ENCODE measurements at regions not wholly inside any gene's neighbourhood (a gene's known extent, or its start where the extent isn't known, plus 50 kb on each side); places are given as distances from the start of the nearest gene placed in this dataset.

DNA sequence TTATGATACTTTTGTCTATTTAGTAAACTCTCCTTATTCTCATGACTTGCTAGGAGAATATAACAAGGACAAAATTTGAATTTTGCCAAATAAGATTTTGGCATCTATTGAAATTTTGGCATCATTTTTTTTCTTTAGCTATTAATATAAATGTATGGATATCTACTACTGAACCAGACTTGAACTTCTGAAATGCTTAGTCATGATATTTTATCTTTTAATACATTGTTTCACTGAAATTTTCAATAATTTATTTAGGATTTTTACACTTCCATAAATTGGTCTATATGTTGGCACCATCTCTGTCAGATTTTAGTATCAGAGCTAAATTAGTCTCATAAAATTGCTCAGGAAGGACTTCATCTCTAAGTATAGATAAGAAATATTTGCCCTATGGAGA, 149.8 kb downstream of the CYP26B1 start:
- Histone ChIP-seq H3K9ac (ENCODE audit: low read length) (no peak overlapping the region), H3K36me3 (ENCODE audit: control insufficient read depth, insufficient read depth, low read length) (no peaks in the 10 kb centered on the region), H3K27ac (ENCODE audit: low read depth, low read length) (no peak overlapping the region)

DNA sequence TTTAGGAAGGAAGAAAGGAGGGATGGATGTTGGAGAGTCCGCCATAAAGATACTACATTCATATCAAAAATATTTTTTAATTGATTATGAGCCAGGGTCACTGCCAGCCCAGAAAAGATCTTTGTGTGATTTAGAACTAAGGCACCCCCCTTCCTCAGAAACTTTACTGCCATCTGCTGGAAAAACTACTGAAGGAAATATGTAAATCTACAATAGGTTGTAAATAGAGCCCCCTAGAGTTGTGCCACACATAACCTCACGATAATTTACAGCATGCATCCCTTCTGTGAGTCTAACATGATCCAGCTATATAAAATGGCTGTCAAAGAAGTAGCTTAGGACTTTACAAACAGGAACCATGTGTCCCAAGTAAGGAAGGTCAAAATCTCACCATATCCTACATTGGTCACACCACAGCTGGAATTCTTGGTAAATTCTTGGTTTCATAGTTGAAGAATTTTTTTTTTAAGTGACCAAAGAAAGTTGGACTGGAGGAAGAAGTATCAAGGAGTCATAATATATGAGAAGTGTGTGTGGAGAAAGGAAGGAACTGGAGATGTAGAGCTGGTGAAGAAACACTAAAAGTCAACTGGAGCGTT, 152.5 kb downstream of the CYP26B1 start:
- H3K36me3 ChIP-seq (ENCODE audit: control insufficient read depth, insufficient read depth, low read length): no peaks in the 10 kb centered on the region
- H3K4me3 ChIP-seq (ENCODE audit: low read length): no peak overlapping the region
- no peak overlapping the region for H3K27ac ChIP-seq (ENCODE audit: low read depth, low read length)
- no peaks in the 10 kb centered on the region for H3K27me3 ChIP-seq (ENCODE audit: control insufficient read depth, insufficient read depth, low read length)
- H3K4me1 ChIP-seq (ENCODE audit: control insufficient read depth, insufficient read depth, low read length): no peaks in the 10 kb centered on the region
- H3K9ac ChIP-seq (ENCODE audit: low read length): no peak overlapping the region

More for the DNA sequence above, 149.8 kb downstream of the CYP26B1 start:
- no peaks in the 10 kb centered on the region for H3K27me3 ChIP-seq (ENCODE audit: control insufficient read depth, insufficient read depth, low read length)
- no peaks in the 10 kb centered on the region for H3K4me1 ChIP-seq (ENCODE audit: control insufficient read depth, insufficient read depth, low read length)
- no peak overlapping the region for H3K4me3 ChIP-seq (ENCODE audit: low read length)

DNA sequence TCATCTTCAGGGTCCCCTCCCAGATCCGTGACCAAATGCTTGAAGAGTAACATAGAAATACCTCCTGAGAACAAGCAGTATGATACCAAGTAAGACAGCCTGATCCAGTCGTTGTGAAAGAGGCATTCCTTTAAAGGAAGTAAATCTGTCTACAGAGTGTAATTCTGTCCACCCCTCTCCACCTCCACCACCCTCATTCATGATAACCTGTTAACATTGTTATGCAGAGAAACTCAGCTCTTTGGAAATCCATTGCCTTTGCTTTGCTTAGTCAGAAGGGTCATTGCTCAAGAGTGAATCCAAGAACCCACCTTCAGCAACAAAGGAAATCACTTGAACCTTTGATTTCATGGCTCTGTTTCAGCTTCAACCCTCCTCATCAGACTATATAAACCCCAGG, 155.6 kb downstream of the CYP26B1 start:
- H3K4me1 ChIP-seq (ENCODE audit: control insufficient read depth, insufficient read depth, low read length): no peaks in the 10 kb centered on the region
- no peaks in the 10 kb centered on the region for H3K36me3 ChIP-seq (ENCODE audit: control insufficient read depth, insufficient read depth, low read length)
- no peaks in the 10 kb centered on the region for H3K27me3 ChIP-seq (ENCODE audit: control insufficient read depth, insufficient read depth, low read length)
- no peak overlapping the region for H3K27ac ChIP-seq (ENCODE audit: low read depth, low read length)
- no peak overlapping the region for H3K9ac ChIP-seq (ENCODE audit: low read length)
- no peak overlapping the region for H3K4me3 ChIP-seq (ENCODE audit: low read length)

DNA sequence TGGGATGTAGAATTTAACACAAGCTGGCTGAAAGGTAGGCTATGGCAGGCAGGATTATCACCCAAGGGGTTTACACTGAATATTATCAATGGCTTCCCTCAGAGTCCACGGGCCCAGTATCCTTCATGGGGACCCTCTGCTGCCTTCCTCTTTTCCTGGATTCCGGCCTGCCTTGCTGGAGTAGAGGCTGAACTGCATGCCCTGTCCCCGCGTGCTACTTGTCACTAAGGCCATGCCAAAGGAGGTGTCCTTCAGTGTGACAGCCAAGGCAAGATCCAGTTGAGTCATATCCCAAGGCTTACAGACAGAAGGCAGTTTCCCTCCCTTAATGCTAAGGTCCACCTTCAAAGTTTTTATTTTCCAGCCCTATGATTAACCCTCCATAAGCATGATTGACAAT, 156.3 kb downstream of the CYP26B1 start:
- no peaks in the 10 kb centered on the region for H3K4me1 ChIP-seq (ENCODE audit: control insufficient read depth, insufficient read depth, low read length)
- H3K36me3 ChIP-seq (ENCODE audit: control insufficient read depth, insufficient read depth, low read length): no peaks in the 10 kb centered on the region
- no peaks in the 10 kb centered on the region for H3K27me3 ChIP-seq (ENCODE audit: control insufficient read depth, insufficient read depth, low read length)
- H3K9ac ChIP-seq (ENCODE audit: low read length): no peak overlapping the region
- no peak overlapping the region for H3K4me3 ChIP-seq (ENCODE audit: low read length)
- H3K27ac ChIP-seq (ENCODE audit: low read depth, low read length): no peak overlapping the region

DNA sequence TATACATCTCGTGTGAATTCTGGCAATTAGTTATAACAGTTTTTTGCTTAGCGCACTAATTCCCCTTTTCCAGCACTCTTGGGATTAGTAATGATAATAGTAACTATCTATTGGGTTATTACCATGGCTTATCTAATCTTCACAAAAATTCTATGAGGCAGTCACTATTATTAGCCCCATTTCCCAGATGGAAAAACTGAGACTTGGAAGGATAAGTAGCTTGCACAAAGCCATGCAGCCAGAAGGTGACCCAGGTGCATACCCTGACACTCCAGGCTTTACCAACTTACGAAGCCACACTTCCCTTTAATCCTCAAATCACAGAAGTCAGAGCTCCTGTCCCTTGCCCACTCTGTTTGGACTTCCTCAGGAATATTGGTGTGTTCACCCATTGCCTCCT, 156.8 kb downstream of the CYP26B1 start:
- no peaks in the 10 kb centered on the region for H3K27me3 ChIP-seq (ENCODE audit: control insufficient read depth, insufficient read depth, low read length)

DNA sequence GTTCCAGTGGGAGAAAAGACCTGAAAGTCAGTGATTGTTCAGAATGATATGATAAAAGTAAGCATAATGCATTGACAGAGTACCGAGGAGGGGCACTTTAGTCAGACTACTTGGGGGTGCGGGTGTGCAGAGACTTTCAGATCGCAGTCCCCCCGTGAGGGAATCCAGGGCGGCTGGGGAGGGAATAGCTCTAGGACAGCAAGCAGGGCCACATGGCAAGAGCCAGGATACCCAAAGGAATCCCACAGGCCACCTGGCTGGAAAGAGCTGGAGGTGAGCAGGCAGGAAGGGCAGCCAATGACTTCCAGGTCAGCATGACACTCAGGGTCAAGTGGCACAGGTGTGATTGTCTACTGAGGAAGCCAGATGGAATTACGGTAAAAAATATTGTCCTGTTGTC, 157.5 kb downstream of the CYP26B1 start:
- no peak overlapping the region for H3K4me3 ChIP-seq (ENCODE audit: low read length)
- H3K27ac ChIP-seq (ENCODE audit: low read depth, low read length): no peak overlapping the region
- no peak overlapping the region for H3K9ac ChIP-seq (ENCODE audit: low read length)
- no peaks in the 10 kb centered on the region for H3K4me1 ChIP-seq (ENCODE audit: control insufficient read depth, insufficient read depth, low read length)
- no peaks in the 10 kb centered on the region for H3K27me3 ChIP-seq (ENCODE audit: control insufficient read depth, insufficient read depth, low read length)
- H3K36me3 ChIP-seq (ENCODE audit: control insufficient read depth, insufficient read depth, low read length): no peaks in the 10 kb centered on the region

More for the DNA sequence above, 156.8 kb downstream of the CYP26B1 start:
- no peak overlapping the region for H3K9ac ChIP-seq (ENCODE audit: low read length)
- H3K4me3 ChIP-seq (ENCODE audit: low read length): no peak overlapping the region
- H3K27ac ChIP-seq (ENCODE audit: low read depth, low read length): no peak overlapping the region
- H3K4me1 ChIP-seq (ENCODE audit: control insufficient read depth, insufficient read depth, low read length): no peaks in the 10 kb centered on the region
- H3K36me3 ChIP-seq (ENCODE audit: control insufficient read depth, insufficient read depth, low read length): no peaks in the 10 kb centered on the region

DNA sequence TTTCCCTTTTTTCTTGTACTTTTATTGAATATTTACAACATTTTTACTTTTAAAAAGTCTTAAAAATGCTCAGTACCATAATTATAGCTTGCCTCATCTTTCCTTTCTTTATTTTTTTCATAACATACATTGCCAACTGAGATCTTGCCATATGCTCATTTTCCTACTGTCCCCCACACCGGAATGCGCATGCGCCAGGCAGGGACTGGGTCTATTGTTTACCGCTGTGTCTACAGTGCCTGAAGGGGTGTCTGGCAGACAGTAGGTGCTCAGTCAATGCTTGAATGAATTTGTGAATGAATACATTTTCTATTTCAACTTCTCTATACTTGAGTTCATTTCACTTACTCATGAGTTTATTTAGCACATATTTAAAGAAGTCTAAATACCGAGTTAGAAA, 158.0 kb downstream of the CYP26B1 start:
- H3K4me1 ChIP-seq (ENCODE audit: control insufficient read depth, insufficient read depth, low read length): no peaks in the 10 kb centered on the region
- H3K9ac ChIP-seq (ENCODE audit: low read length): no peak overlapping the region
- no peaks in the 10 kb centered on the region for H3K27me3 ChIP-seq (ENCODE audit: control insufficient read depth, insufficient read depth, low read length)
- H3K36me3 ChIP-seq (ENCODE audit: control insufficient read depth, insufficient read depth, low read length): no peaks in the 10 kb centered on the region
- H3K27ac ChIP-seq (ENCODE audit: low read depth, low read length): no peak overlapping the region
- H3K4me3 ChIP-seq (ENCODE audit: low read length): no peak overlapping the region

DNA sequence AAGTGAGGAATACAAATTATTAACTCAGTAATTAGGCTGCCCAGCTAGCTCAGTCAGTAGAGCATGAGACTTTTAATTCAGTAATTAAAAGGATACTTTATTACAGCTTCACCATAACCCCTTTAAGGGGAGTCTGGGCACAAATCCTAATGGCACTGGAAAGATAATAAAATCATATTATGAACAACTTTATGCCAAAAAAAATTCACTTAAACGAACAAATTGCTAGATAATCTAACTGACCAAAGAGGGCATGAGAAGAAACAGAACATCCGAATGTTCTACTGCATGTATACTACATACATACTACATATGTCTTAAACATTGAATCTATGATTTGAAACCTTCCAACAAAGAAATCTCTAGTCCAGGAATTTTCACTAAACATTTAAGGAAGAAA, 159.5 kb downstream of the CYP26B1 start:
- Histone ChIP-seq H3K36me3 (ENCODE audit: control insufficient read depth, insufficient read depth, low read length) (no peaks in the 10 kb centered on the region), H3K27ac (ENCODE audit: low read depth, low read length) (no peak overlapping the region)

DNA sequence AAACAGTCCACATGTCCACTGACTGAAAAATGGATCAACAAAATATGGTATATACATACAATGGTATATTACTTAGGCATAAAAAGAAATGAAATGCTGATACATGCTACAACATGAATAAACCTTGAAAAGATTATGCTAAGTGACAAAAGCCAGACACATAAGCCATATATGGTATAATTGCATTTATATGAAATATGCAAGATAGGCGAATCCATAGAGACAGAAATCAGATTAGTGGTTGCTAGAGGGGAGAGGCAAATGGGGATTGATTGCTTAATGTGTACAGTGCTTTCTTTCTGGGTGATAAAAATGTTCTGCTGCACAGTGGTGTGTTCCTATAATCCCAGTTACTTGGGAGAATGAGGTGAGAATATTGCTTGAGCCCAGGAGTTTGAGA, 171.0 kb downstream of the CYP26B1 start:
- H3K27ac ChIP-seq (ENCODE audit: low read depth, low read length): no peak overlapping the region
- H3K27me3 ChIP-seq (ENCODE audit: control insufficient read depth, insufficient read depth, low read length): no peaks in the 10 kb centered on the region
- H3K9ac ChIP-seq (ENCODE audit: low read length): no peak overlapping the region
- no peak overlapping the region for H3K4me3 ChIP-seq (ENCODE audit: low read length)
- H3K36me3 ChIP-seq (ENCODE audit: control insufficient read depth, insufficient read depth, low read length): no peaks in the 10 kb centered on the region
- H3K4me1 ChIP-seq (ENCODE audit: control insufficient read depth, insufficient read depth, low read length): no peaks in the 10 kb centered on the region

More for the DNA sequence above, 159.5 kb downstream of the CYP26B1 start:
- Histone ChIP-seq H3K9ac (ENCODE audit: low read length) (no peak overlapping the region), H3K4me3 (ENCODE audit: low read length) (no peak overlapping the region), H3K4me1 (ENCODE audit: control insufficient read depth, insufficient read depth, low read length) (no peaks in the 10 kb centered on the region), H3K27me3 (ENCODE audit: control insufficient read depth, insufficient read depth, low read length) (no peaks in the 10 kb centered on the region)

DNA sequence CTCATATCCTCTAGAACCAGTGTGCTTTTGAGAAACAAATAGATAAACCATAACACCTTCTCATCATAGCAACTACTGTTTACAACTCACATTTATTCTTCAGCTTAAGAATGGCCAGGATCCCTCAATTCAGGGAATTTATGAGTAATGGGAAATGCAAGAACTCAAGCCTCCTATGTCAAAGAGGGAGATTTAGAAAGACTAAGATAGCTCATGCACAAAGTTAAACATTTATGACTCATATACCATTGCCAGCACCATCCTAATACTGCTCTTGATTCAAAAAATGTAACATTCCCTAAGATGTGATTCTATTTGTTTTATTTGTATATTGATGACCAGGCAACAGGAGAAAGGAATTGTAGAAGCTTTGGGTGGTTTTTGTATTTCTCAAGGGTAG, 172.8 kb downstream of the CYP26B1 start:
- Histone ChIP-seq H3K36me3 (ENCODE audit: control insufficient read depth, insufficient read depth, low read length) (no peaks in the 10 kb centered on the region), H3K27me3 (ENCODE audit: control insufficient read depth, insufficient read depth, low read length) (no peaks in the 10 kb centered on the region), H3K4me3 (ENCODE audit: low read length) (no peak overlapping the region), H3K4me1 (ENCODE audit: control insufficient read depth, insufficient read depth, low read length) (no peaks in the 10 kb centered on the region), H3K27ac (ENCODE audit: low read depth, low read length) (no peak overlapping the region), H3K9ac (ENCODE audit: low read length) (no peak overlapping the region)

DNA sequence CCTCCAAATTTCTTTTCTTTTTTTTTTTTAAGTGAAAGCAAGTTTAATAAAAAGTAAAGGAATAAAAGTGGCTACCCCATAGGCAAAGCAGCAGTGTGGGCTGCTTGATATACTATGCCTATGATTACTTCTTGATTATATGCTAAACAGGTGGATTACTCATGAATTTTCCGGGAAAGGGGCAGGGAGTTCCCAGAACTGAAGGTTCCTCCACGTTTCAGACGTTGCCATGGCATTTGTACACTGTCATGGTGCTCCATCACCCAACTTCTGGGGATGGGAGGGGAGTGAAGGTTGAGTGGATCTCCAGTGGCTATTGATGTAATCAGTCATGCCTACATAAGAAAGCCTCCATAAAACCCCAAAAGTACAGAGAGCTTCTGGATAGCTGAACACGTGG, 176.2 kb downstream of the CYP26B1 start:
- H3K4me3 ChIP-seq (ENCODE audit: low read length): no peak overlapping the region
- no peak overlapping the region for H3K27ac ChIP-seq (ENCODE audit: low read depth, low read length)
- H3K9ac ChIP-seq (ENCODE audit: low read length): no peak overlapping the region
- no peaks in the 10 kb centered on the region for H3K4me1 ChIP-seq (ENCODE audit: control insufficient read depth, insufficient read depth, low read length)
- H3K27me3 ChIP-seq (ENCODE audit: control insufficient read depth, insufficient read depth, low read length): no peaks in the 10 kb centered on the region
- H3K36me3 ChIP-seq (ENCODE audit: control insufficient read depth, insufficient read depth, low read length): no peaks in the 10 kb centered on the region

DNA sequence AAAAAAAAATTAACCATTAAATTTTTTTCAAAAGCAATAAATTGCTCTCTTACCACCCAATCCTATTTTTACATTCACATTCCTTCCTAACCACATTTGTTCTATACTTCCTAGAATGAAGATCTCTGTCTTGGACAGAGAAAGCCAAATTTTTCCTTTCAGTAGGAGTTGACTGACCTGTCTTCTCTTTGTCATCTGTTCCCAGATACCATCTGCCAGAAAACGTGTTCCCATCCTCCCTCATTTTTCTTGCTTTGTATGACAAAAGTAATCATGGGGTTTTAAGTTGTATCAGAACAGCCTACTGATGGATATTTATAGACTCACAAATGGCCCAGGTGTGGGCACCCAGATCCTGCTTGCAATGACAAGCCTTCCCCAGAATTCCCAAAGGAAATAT, 182.1 kb downstream of the CYP26B1 start:
- Histone ChIP-seq H3K27ac (ENCODE audit: low read depth, low read length) (no peak overlapping the region), H3K4me3 (ENCODE audit: low read length) (no peak overlapping the region), H3K36me3 (ENCODE audit: control insufficient read depth, insufficient read depth, low read length) (no peaks in the 10 kb centered on the region), H3K27me3 (ENCODE audit: control insufficient read depth, insufficient read depth, low read length) (peaks cover 3% of the 10 kb centered on the region), H3K9ac (ENCODE audit: low read length) (no peak overlapping the region), H3K4me1 (ENCODE audit: control insufficient read depth, insufficient read depth, low read length) (no peaks in the 10 kb centered on the region)

DNA sequence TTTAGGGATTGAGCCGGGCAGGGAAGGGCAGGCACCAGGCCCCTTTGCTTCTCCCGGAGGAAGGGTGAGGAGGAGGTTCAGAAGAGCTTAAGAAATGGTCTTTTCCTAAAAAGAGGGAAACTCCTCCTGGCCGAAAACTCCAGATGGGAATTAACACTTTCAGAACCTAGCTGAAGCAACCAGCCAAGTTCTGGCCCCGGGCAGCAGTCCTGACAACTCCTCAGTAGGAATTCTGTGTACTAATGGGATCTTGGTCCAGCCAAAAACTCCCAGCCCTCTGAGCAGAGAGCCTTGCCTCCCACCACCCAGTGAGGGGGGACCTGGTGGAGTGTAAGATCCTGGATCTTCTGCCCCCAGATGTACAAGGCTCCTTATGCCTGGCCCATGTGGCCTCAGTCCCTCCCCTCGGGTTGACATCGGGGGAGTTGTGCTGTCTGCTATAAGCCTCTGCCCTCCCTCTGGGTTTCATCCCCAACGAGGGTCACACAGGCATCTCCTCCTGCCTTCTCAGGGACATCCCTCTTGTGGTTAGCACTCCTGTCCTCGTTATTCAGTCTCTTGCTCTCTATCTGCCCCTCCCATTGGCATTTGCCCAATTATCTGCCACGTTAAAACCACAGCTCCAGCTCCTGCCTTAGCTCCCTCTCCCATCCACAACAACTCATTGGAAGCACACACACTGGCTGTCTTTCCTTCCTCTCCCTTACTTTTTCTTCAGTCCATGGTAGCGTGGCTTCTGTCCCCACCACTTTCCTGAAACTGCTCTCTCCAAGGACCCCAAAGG, 184.6 kb downstream of the CYP26B1 start:
- H3K27me3 ChIP-seq (ENCODE audit: control insufficient read depth, insufficient read depth, low read length): peaks cover 3% of the 10 kb centered on the region
- H3K4me3 ChIP-seq (ENCODE audit: low read length): no peak overlapping the region
- no peak overlapping the region for H3K27ac ChIP-seq (ENCODE audit: low read depth, low read length)
- H3K9ac ChIP-seq (ENCODE audit: low read length): no peak overlapping the region
- H3K36me3 ChIP-seq (ENCODE audit: control insufficient read depth, insufficient read depth, low read length): no peaks in the 10 kb centered on the region
- H3K4me1 ChIP-seq (ENCODE audit: control insufficient read depth, insufficient read depth, low read length): no peaks in the 10 kb centered on the region

Data from rectal smooth muscle tissue (tissue), 1 donor.